ENCODE measurements at regions not wholly inside any gene's neighbourhood (a gene's known extent, or its start where the extent isn't known, plus 50 kb on each side); places are given as distances from the start of the nearest gene placed in this dataset.

DNA sequence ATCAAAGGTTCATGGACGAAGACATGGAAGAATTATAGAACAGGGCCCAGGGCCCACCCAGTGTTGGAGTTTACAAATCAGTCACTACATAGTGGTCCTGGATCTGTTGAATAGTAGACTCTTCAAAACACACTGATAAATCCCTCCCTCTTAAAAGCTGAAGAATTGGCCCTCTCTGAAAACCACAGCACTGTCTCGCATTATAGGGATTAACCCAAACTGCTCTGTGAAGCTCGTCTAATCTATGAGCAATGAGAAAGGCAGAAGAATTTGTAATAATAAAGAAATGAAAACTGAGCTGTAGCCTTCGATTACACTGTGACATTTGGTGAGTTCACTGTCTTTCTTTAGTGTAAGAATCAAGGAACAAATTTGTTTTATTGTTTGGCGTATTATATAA lies 92.5 kb upstream of the ZFP42 start:
- WGBS, 2 experiments (ENCODE audit: extremely low coverage in 2 of 2, insufficient read length in 1 of 2): no CpG with 5 or more reads among the region's 5 CpGs
- POLR2A ChIA-PET (ENCODE audit: unreplicated experiment): no interaction called here
- DNase-seq: peak; percentile 34

More for the DNA sequence above, 92.5 kb upstream of the ZFP42 start:
- peaks cover 14% of the 10 kb centered on the region for H3K4me1 ChIP-seq (ENCODE audit: control insufficient read depth, insufficient read depth, low read length)
- no peaks in the 10 kb centered on the region for H3K79me1 ChIP-seq (ENCODE audit: low read depth in 1 of 2, low read length in 2 of 2)
- peak overlapping the region; percentile 80 for H4K91ac ChIP-seq (ENCODE audit: insufficient read depth, low read depth, low read length)
- H2AFZ ChIP-seq (replicated peaks; ENCODE audit: low read length, poor library complexity): no peak overlapping the region
- peak overlapping the region; percentile 68; the same call in 2 of the 3 replicates for H2BK15ac ChIP-seq (ENCODE audit: low read depth, low read length)
- dilution Hi-C loops (cut with HindIII; ENCODE audit: low sequenced_read_pairs, unreplicated experiment) (no loop called here), intact Hi-C loops (cut with micrococcal nuclease) (loop anchor here (5.0 to 10.0 kb wide), 2 partner anchors 296 to 1178 kb away; partner anchors contain the start of gene FAT1), in situ Hi-C loops (cut with MboI; ENCODE audit: low sequenced_read_pairs) (no loop called here)
- no peaks in the 10 kb centered on the region for H4K20me1 ChIP-seq (ENCODE audit: insufficient read depth, low read length)
- CTCF ChIA-PET: no interaction called here
- peak overlapping the region; percentile 21; the same call in 1 of the 2 replicates for H3K23ac ChIP-seq (ENCODE audit: low read depth, low read length)
- peak overlapping the region; percentile 90; the same call in 1 of the 2 replicates for H3K27ac ChIP-seq (ENCODE audit: insufficient read depth, low read length)
- H2BK120ac ChIP-seq (ENCODE audit: low read depth, low read length): peak overlapping the region; percentile 94
- H3K56ac ChIP-seq (ENCODE audit: extremely low read depth, insufficient read depth, low read length): peak overlapping the region; percentile 66; the same call in 1 of the 2 replicates
- H3K4me3 ChIP-seq (ENCODE audit: insufficient read depth, low read depth, low read length): no peak overlapping the region
- peak overlapping the region; percentile 60 for H3K9ac ChIP-seq (ENCODE audit: low read depth, low read length)
- H4K8ac ChIP-seq (ENCODE audit: low read depth in 2 of 2, low read length in 2 of 2): peak overlapping the region; percentile 37 to 64; a peak in 3 of 4 replicates
- H3K27me3 ChIP-seq (ENCODE audit: control insufficient read depth, insufficient read depth, low read length): no peaks in the 10 kb centered on the region
- H2BK20ac ChIP-seq (ENCODE audit: low read depth, low read length): peak overlapping the region; percentile 80
- peak overlapping the region; percentile 90 for H3K4ac ChIP-seq (ENCODE audit: low read depth, low read length)
- ATAC-seq (ENCODE audit: low read depth): peak; percentile 8
- H2AK9ac ChIP-seq (replicated peaks; ENCODE audit: low read depth, low read length, poor library complexity): no peak overlapping the region
- peak overlapping the region; percentile 88 for H3K14ac ChIP-seq (replicated peaks; ENCODE audit: low read depth, low read length)
- H3K9me3 ChIP-seq (ENCODE audit: control insufficient read depth, insufficient read depth, low read length): peaks cover 7% of the 10 kb centered on the region; the same call in 1 of the 2 replicates
- H3K9me1 ChIP-seq (ENCODE audit: insufficient read depth, low read length): 0 out of 2 replicates have a peak, but pooled peaks cover 8% of the 10 kb centered on the region
- peak overlapping the region; percentile 89 for H2BK5ac ChIP-seq (ENCODE audit: low read depth, low read length, poor library complexity, severe bottlenecking)
- no peaks in the 10 kb centered on the region for H3K36me3 ChIP-seq (ENCODE audit: control insufficient read depth, insufficient read depth, low read length)
- BruUV-seq (replicated peaks): no TSS peak
- peak overlapping the region; percentile 42 for H3K4me2 ChIP-seq (ENCODE audit: low read depth, low read length)
- no peak overlapping the region for H2AK5ac ChIP-seq (ENCODE audit: low read depth, low read length)
- TF ChIP-seq MAZ (IDR thresholded peaks at IDR 0.05; ENCODE audit: borderline replicate concordance, low read depth, low read length) (no peak), SMC3 (IDR thresholded peaks at IDR 0.05; ENCODE audit: low read depth, low read length) (no peak)
- H4K5ac ChIP-seq (ENCODE audit: low read depth, low read length): peak overlapping the region; percentile 68
- H3K18ac ChIP-seq (ENCODE audit: low read depth, low read length): peak overlapping the region; percentile 94
